ENCODE measurements at regions not wholly inside any gene's neighbourhood (a gene's known extent, or its start where the extent isn't known, plus 50 kb on each side); places are given as distances from the start of the nearest gene placed in this dataset.

- Mint-ChIP-seq H3K9me3 (no peaks in the 10 kb centered on the region), H3K4me3 (no peak overlapping the region), H3K36me3 (no peaks in the 10 kb centered on the region), H3K4me1 (peaks cover 3 to 9% of the 10 kb centered on the region in 2 donors), H3K27me3 (no peaks in the 10 kb centered on the region), H3K27ac (no peak overlapping the region)
- ATAC-seq (replicated peaks) (no peak), DNase-seq (no peak)
Observed at GRCh38 chr22:23409976-23410375, 170.1 kb downstream of the IGLL1 start.

GRCh38 chr22:23408321-23408720 is 171.8 kb downstream of the IGLL1 start:
- DNase-seq: no peak
- Mint-ChIP-seq H3K27me3 (peaks cover 5 to 6% of the 10 kb centered on the region in 2 donors), H3K27ac (peak overlapping the region; percentile 56), H3K4me1 (peaks cover 3 to 10% of the 10 kb centered on the region in 2 donors), H3K36me3 (no peaks in the 10 kb centered on the region), H3K4me3 (no peak overlapping the region), H3K9me3 (no peaks in the 10 kb centered on the region)
- ATAC-seq (replicated peaks): no peak

- Mint-ChIP-seq H3K4me3 (no peak overlapping the region), H3K4me1 (peaks cover 0 to 7% of the 10 kb centered on the region in 2 donors), H3K27ac (no peak overlapping the region), H3K27me3 (peaks cover 5 to 6% of the 10 kb centered on the region in 2 donors), H3K9me3 (no peaks in the 10 kb centered on the region), H3K36me3 (no peaks in the 10 kb centered on the region)
- ATAC-seq (replicated peaks): no peak
- no peak for DNase-seq
Observed at GRCh38 chr22:23405366-23405851, 174.7 kb downstream of the IGLL1 start.

- Mint-ChIP-seq H3K9me3 (no peaks in the 10 kb centered on the region), H3K36me3 (no peaks in the 10 kb centered on the region), H3K4me3 (no peak overlapping the region), H3K27ac (no peak overlapping the region), H3K4me1 (peaks cover 0 to 7% of the 10 kb centered on the region in 2 donors), H3K27me3 (peaks cover 5 to 6% of the 10 kb centered on the region in 2 donors)
- no peak for ATAC-seq (replicated peaks)
- DNase-seq: no peak
Observed at GRCh38 chr22:23404689-23405365, 175.3 kb downstream of the IGLL1 start.

GRCh38 chr22:23403720-23404688 is 176.1 kb downstream of the IGLL1 start:
- H3K4me3 Mint-ChIP-seq: no peak overlapping the region
- ATAC-seq (replicated peaks): no peak
- no peak overlapping the region for H3K27ac Mint-ChIP-seq

GRCh38 chr22:23403152-23403719 is 176.9 kb downstream of the IGLL1 start:
- Mint-ChIP-seq H3K4me3 (peak overlapping the region; percentile 31 to 73), H3K4me1 (peaks cover 0 to 12% of the 10 kb centered on the region in 2 donors), H3K9me3 (no peaks in the 10 kb centered on the region), H3K36me3 (no peaks in the 10 kb centered on the region), H3K27ac (no peak overlapping the region), H3K27me3 (peaks cover 5 to 6% of the 10 kb centered on the region in 2 donors)
- ATAC-seq (replicated peaks) (no peak), DNase-seq (no peak)

More at GRCh38 chr22:23403720-23404688, 176.1 kb downstream of the IGLL1 start:
- peaks cover 5 to 6% of the 10 kb centered on the region in 2 donors for H3K27me3 Mint-ChIP-seq
- DNase-seq: no peak
- H3K36me3 Mint-ChIP-seq: no peaks in the 10 kb centered on the region
- peaks cover 0 to 8% of the 10 kb centered on the region in 2 donors for H3K4me1 Mint-ChIP-seq
- H3K9me3 Mint-ChIP-seq: no peaks in the 10 kb centered on the region

- Mint-ChIP-seq H3K4me1 (peaks cover 0 to 12% of the 10 kb centered on the region in 2 donors), H3K27me3 (peaks cover 5 to 6% of the 10 kb centered on the region in 2 donors), H3K36me3 (no peaks in the 10 kb centered on the region), H3K4me3 (peak overlapping the region; percentile 25 to 73), H3K9me3 (no peaks in the 10 kb centered on the region), H3K27ac (no peak overlapping the region)
- DNase-seq (peak; percentile 55), ATAC-seq (replicated peaks) (peak; percentile 91 to 93)
Observed at GRCh38 chr22:23402275-23403151, 177.6 kb downstream of the IGLL1 start.

- Mint-ChIP-seq H3K27ac (no peak overlapping the region), H3K9me3 (no peaks in the 10 kb centered on the region), H3K4me3 (peak overlapping the region in 1 of 2 donors; percentile 59), H3K27me3 (peaks cover 5 to 6% of the 10 kb centered on the region in 2 donors), H3K4me1 (peaks cover 0 to 12% of the 10 kb centered on the region in 2 donors), H3K36me3 (no peaks in the 10 kb centered on the region)
- DNase-seq (no peak), ATAC-seq (replicated peaks) (no peak)
Observed at GRCh38 chr22:23401910-23402274, 178.2 kb downstream of the IGLL1 start.

GRCh38 chr22:23401111-23401909 is 178.8 kb downstream of the IGLL1 start:
- Mint-ChIP-seq H3K4me1 (peaks cover 0 to 12% of the 10 kb centered on the region in 2 donors), H3K36me3 (no peaks in the 10 kb centered on the region), H3K9me3 (no peaks in the 10 kb centered on the region), H3K27ac (peak overlapping the region; percentile 65), H3K4me3 (no peak overlapping the region), H3K27me3 (peaks cover 5 to 6% of the 10 kb centered on the region in 2 donors)
- no peak for ATAC-seq (replicated peaks)
- DNase-seq: no peak

GRCh38 chr22:23400286-23400981 is 179.7 kb downstream of the IGLL1 start:
- Mint-ChIP-seq H3K36me3 (no peaks in the 10 kb centered on the region), H3K27ac (no peak overlapping the region), H3K4me3 (no peak overlapping the region), H3K4me1 (peaks cover 0 to 12% of the 10 kb centered on the region in 2 donors), H3K27me3 (peaks cover 5 to 6% of the 10 kb centered on the region in 2 donors), H3K9me3 (no peaks in the 10 kb centered on the region)
- DNase-seq (no peak), ATAC-seq (replicated peaks) (no peak)

- Mint-ChIP-seq H3K27ac (no peak overlapping the region), H3K9me3 (no peaks in the 10 kb centered on the region), H3K36me3 (no peaks in the 10 kb centered on the region), H3K4me3 (no peak overlapping the region), H3K4me1 (peaks cover 0 to 12% of the 10 kb centered on the region in 2 donors), H3K27me3 (peaks cover 5 to 6% of the 10 kb centered on the region in 2 donors)
- ATAC-seq (replicated peaks): no peak
- no peak for DNase-seq
Observed at GRCh38 chr22:23399367-23400285, 180.5 kb downstream of the IGLL1 start.

Data from stimulated activated naive B cell treated with anti-CD40 and anti-IgM and Interleukin-4, amounts not matched to agents 10 μg/mL and 1 μg/mL and 100 μg/mL, for 72 hours (primary cell).